Ishikawa (cell line): ENCODE measurements at regions not wholly inside any gene's neighbourhood (a gene's known extent, or its start where the extent isn't known, plus 50 kb on each side); places are given as distances from the start of the nearest gene placed in this dataset.

Experiments
- CEBPB ChIP-seq: IDR thresholded peaks from 2 replicates; pipeline ENCODE4 v1.6.1; 2012
- CREB1 ChIP-seq: IDR thresholded peaks from 2 replicates; pipeline ENCODE4 v1.6.1; 2012; ENCODE audit warnings: low read depth
- EGR1 ChIP-seq: IDR thresholded peaks from 2 replicates; pipeline ENCODE4 v1.6.1; 2012
- EP300 ChIP-seq: IDR thresholded peaks from 2 replicates; pipeline ENCODE4 v1.6.1; 2012; ENCODE audit warnings: borderline replicate concordance
- FOXM1 ChIP-seq: IDR thresholded peaks from 2 replicates; pipeline ENCODE4 v1.6.1; 2012; ENCODE audit warnings: low read depth, borderline replicate concordance
- MAX ChIP-seq: IDR thresholded peaks from 2 replicates; pipeline ENCODE4 v1.6.1; 2012
- NFIC ChIP-seq: IDR thresholded peaks from 2 replicates; pipeline ENCODE4 v1.6.1; 2012
- RAD21 ChIP-seq: IDR thresholded peaks from 2 replicates; pipeline ENCODE4 v1.6.1; 2012; ENCODE audit warnings: low read depth
- TAF1 ChIP-seq: IDR thresholded peaks from 2 replicates; pipeline ENCODE4 v1.6.1; 2012; ENCODE audit warnings: low read depth, mild to moderate bottlenecking
- TCF12 ChIP-seq: IDR thresholded peaks from 2 replicates; pipeline ENCODE4 v1.6.1; 2012; ENCODE audit warnings: low read depth
- TEAD4 ChIP-seq: IDR thresholded peaks from 2 replicates; pipeline ENCODE4 v1.6.1; 2012
- YY1 ChIP-seq: IDR thresholded peaks from 2 replicates; pipeline ENCODE4 v1.6.1; 2012; ENCODE audit warnings: low read depth
- ZBTB7A ChIP-seq: IDR thresholded peaks from 2 replicates; pipeline ENCODE4 v1.6.1; 2012; ENCODE audit warnings: low read depth
- TF ChIP-seq, protein P1 (sequence below): IDR thresholded peaks from 2 replicates; pipeline ENCODE4 v1.6.1; 2012; ENCODE audit warnings: low read depth, mild to moderate bottlenecking
- TF ChIP-seq, protein P2 (sequence below): IDR thresholded peaks from 2 replicates; pipeline ENCODE4 v1.6.1; 2012

DNA sequence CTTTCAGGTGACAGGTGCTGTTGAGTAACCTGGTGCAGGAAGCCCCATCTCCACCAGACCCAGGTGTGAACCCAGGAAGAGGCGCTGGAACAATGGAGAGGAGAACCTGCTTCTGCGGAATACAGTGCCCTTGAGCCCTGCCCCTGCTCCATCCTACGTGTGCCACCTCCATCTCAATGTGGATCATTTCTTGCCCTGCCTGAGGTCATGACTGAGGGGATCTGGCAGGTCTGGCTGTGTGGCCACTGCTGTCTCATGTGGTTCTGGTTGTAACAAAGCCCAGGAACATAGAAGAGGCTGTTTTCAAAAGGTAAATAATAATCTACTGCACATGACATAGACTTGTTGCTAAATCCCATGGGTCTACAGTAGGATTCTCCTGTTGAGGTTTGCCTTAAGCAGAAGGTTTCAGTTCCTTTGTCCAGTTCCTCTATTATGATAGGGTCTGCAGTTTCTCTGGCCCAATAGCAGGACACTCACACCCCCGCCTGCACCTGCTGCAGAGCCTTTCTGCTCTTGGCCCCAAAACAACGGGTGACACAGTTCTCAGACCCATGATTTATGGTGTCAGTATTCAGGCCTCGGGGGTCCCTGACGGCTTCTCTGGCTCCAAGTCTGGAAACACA, 113.5 kb upstream of the IGLL5 start:
- TF ChIP-seq NFIC, result no peak
- TF ChIP-seq EP300, result no peak
- TF ChIP-seq CREB1, result no peak
- TF ChIP-seq YY1, result no peak
- no peak for TF ChIP-seq TEAD4
- TF ChIP-seq ZBTB7A, result no peak
- no peak for TF ChIP-seq EGR1
- no peak for TF ChIP-seq RAD21
- TF ChIP-seq CEBPB, result no peak
- no peak for TF ChIP-seq FOXM1
- TF ChIP-seq, protein P1, sequence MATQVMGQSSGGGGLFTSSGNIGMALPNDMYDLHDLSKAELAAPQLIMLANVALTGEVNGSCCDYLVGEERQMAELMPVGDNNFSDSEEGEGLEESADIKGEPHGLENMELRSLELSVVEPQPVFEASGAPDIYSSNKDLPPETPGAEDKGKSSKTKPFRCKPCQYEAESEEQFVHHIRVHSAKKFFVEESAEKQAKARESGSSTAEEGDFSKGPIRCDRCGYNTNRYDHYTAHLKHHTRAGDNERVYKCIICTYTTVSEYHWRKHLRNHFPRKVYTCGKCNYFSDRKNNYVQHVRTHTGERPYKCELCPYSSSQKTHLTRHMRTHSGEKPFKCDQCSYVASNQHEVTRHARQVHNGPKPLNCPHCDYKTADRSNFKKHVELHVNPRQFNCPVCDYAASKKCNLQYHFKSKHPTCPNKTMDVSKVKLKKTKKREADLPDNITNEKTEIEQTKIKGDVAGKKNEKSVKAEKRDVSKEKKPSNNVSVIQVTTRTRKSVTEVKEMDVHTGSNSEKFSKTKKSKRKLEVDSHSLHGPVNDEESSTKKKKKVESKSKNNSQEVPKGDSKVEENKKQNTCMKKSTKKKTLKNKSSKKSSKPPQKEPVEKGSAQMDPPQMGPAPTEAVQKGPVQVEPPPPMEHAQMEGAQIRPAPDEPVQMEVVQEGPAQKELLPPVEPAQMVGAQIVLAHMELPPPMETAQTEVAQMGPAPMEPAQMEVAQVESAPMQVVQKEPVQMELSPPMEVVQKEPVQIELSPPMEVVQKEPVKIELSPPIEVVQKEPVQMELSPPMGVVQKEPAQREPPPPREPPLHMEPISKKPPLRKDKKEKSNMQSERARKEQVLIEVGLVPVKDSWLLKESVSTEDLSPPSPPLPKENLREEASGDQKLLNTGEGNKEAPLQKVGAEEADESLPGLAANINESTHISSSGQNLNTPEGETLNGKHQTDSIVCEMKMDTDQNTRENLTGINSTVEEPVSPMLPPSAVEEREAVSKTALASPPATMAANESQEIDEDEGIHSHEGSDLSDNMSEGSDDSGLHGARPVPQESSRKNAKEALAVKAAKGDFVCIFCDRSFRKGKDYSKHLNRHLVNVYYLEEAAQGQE, result no peak
- no peak for TF ChIP-seq TAF1
- TF ChIP-seq TCF12, result no peak
- TF ChIP-seq MAX, result no peak
- TF ChIP-seq, protein P2, sequence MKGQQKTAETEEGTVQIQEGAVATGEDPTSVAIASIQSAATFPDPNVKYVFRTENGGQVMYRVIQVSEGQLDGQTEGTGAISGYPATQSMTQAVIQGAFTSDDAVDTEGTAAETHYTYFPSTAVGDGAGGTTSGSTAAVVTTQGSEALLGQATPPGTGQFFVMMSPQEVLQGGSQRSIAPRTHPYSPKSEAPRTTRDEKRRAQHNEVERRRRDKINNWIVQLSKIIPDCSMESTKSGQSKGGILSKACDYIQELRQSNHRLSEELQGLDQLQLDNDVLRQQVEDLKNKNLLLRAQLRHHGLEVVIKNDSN, result no peak

DNA sequence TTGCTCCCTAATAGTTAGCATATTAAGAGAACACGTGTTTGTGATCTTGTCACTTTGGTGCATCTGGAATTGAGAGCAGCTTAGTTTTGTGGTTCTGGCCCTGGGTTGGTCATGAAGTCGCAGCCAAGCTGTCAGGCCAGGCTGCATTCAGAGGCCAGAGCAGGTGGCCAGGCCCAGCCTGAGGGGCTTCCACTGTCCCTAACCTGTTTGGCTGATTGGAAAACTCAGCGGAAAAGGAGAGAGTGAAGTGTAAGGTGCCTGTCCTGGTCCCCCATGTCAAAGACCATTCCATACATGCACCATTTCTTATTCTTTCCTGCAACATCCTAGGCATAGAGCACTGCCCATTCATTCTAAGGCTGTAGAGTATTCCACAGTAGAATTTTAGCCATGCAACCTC, 111.5 kb upstream of the IGLL5 start:
- no peak for TF ChIP-seq NFIC
- TF ChIP-seq, protein P1, result no peak
- no peak for TF ChIP-seq TCF12
- TF ChIP-seq FOXM1, result no peak
- TF ChIP-seq RAD21, result no peak
- no peak for TF ChIP-seq CEBPB
- no peak for TF ChIP-seq CREB1
- no peak for TF ChIP-seq EGR1
- no peak for TF ChIP-seq MAX
- TF ChIP-seq EP300, result no peak
- no peak for TF ChIP-seq YY1
- TF ChIP-seq, protein P2, result no peak
- TF ChIP-seq TAF1, result no peak
- TF ChIP-seq ZBTB7A, result no peak
- no peak for TF ChIP-seq TEAD4

- TF ChIP-seq TEAD4 (no peak), MAX (no peak), RAD21 (no peak), EP300 (no peak), FOXM1 (no peak), TAF1 (no peak), EGR1 (no peak), CEBPB (no peak), YY1 (no peak), CREB1 (no peak), TCF12 (no peak)
- TF ChIP-seq, protein P2, result no peak
- TF ChIP-seq, protein P1, result no peak
Measured at GRCh38 chr22:22779213-22779612, 108.4 kb upstream of the IGLL5 start.

GRCh38 chr22:22783575-22783974, 104.0 kb upstream of the IGLL5 start:
- TF ChIP-seq TCF12 (no peak), CEBPB (no peak), EGR1 (no peak), RAD21 (no peak), MAX (no peak), EP300 (no peak), NFIC (no peak), ZBTB7A (no peak), TEAD4 (no peak), CREB1 (no peak), YY1 (no peak), FOXM1 (no peak), TAF1 (no peak)
- TF ChIP-seq, protein P1, result no peak
- TF ChIP-seq, protein P2, result no peak
